Trophoblast cell (in vitro differentiated cells and primary cell): ENCODE measurements at regions not wholly inside any gene's neighbourhood (a gene's known extent, or its start where the extent isn't known, plus 50 kb on each side); places are given as distances from the start of the nearest gene placed in this dataset.
A peak's percentile ranks its signal among the peaks of the same experiment; 100 is the strongest.

Source experiments
- DNase-seq, 2 donors: peaks; one replicate each; pipeline ENCODE4 v3.0.0-alpha.2; 2016
- H2AFZ ChIP-seq: 2 replicates; pipeline ENCODE4 v1.6.1; 2013; ENCODE audit warnings: low read length, moderate library complexity, mild to moderate bottlenecking; ENCODE audit not compliant: insufficient read depth, poor library complexity
- H2AK5ac ChIP-seq: 2 replicates; pipeline ENCODE4 v1.6.1; 2013; ENCODE audit warnings: mild to moderate bottlenecking, low read length
- H2BK120ac ChIP-seq: 2 replicates; pipeline ENCODE4 v1.6.1; 2013; ENCODE audit warnings: low read length, mild to moderate bottlenecking, moderate library complexity; ENCODE audit not compliant: insufficient read depth, poor library complexity
- H2BK12ac ChIP-seq: 2 replicates; pipeline ENCODE4 v1.6.1; 2013; ENCODE audit warnings: mild to moderate bottlenecking, low read length, moderate library complexity
- H2BK5ac ChIP-seq: 2 replicates; pipeline ENCODE4 v1.6.1; 2013; ENCODE audit warnings: low read length, low read depth, moderate library complexity, mild to moderate bottlenecking; ENCODE audit not compliant: poor library complexity
- H3K14ac ChIP-seq: 2 replicates; pipeline ENCODE4 v1.6.1; 2013; ENCODE audit warnings: mild to moderate bottlenecking, low read length
- H3K18ac ChIP-seq: 2 replicates; pipeline ENCODE4 v1.6.1; 2013; ENCODE audit warnings: mild to moderate bottlenecking, low read length
- H3K23ac ChIP-seq: 2 replicates; pipeline ENCODE4 v1.6.1; 2013; ENCODE audit warnings: low read length
- H3K27ac ChIP-seq: 2 replicates; pipeline ENCODE4 v1.5.1; 2013; ENCODE audit warnings: low read depth, mild to moderate bottlenecking, inconsistent platforms, low read length, moderate library complexity
- H3K27me3 ChIP-seq: 2 replicates; pipeline ENCODE4 v1.6.1; 2013; ENCODE audit warnings: inconsistent platforms, mild to moderate bottlenecking, low read length, moderate library complexity; ENCODE audit not compliant: insufficient read depth
- H3K36me3 ChIP-seq, 2 experiments: 1 replicate in 1 of 2; 2 replicates in 1 of 2; pipeline ENCODE4 v1.6.1; 2013; ENCODE audit warnings: low read length in 2 of 2, mild to moderate bottlenecking in 2 of 2, moderate library complexity in 1 of 2; ENCODE audit not compliant: insufficient read depth in 2 of 2, control insufficient read depth in 1 of 2
- H3K4ac ChIP-seq: 2 replicates; pipeline ENCODE4 v1.6.1; 2013; ENCODE audit warnings: low read depth, mild to moderate bottlenecking, low read length, moderate library complexity
- H3K4me1 ChIP-seq, 2 experiments: 1 replicate in 1 of 2; 2 replicates in 1 of 2; pipeline ENCODE4 v1.6.1; 2013; ENCODE audit warnings: low read length in 2 of 2, mild to moderate bottlenecking in 2 of 2, moderate library complexity in 1 of 2; ENCODE audit not compliant: insufficient read depth in 2 of 2, control insufficient read depth in 1 of 2
- H3K4me2 ChIP-seq: 2 replicates; pipeline ENCODE4 v1.6.1; 2013; ENCODE audit warnings: inconsistent platforms, mild to moderate bottlenecking, low read length, moderate library complexity
- H3K4me3 ChIP-seq: 2 replicates; pipeline ENCODE4 v1.5.1; 2013; ENCODE audit warnings: mild to moderate bottlenecking, low read depth, low read length, inconsistent platforms
- H3K79me1 ChIP-seq: one replicate; pipeline ENCODE4 v1.6.1; 2013; ENCODE audit warnings: low read length
- H3K79me2 ChIP-seq: 2 replicates; pipeline ENCODE4 v1.6.1; 2013; ENCODE audit warnings: low read length, mild to moderate bottlenecking; ENCODE audit not compliant: control insufficient read depth, insufficient read depth, poor library complexity
- H3K9ac ChIP-seq: 2 replicates; pipeline ENCODE4 v1.6.1; 2013; ENCODE audit warnings: mild to moderate bottlenecking, low read length
- H3K9me3 ChIP-seq: 2 replicates; pipeline ENCODE4 v1.6.1; 2013; ENCODE audit warnings: low read depth, mild to moderate bottlenecking, control low read depth, inconsistent platforms, low read length; ENCODE audit not compliant: insufficient read depth
- H4K12ac ChIP-seq: 2 replicates; pipeline ENCODE4 v1.6.1; 2013; ENCODE audit warnings: low read depth, mild to moderate bottlenecking, low read length, moderate library complexity
- H4K8ac ChIP-seq: 2 replicates; pipeline ENCODE4 v1.6.1; 2013; ENCODE audit warnings: low read depth, mild to moderate bottlenecking, low read length, moderate library complexity
- H4K91ac ChIP-seq: one replicate; pipeline ENCODE4 v1.6.1; 2013; ENCODE audit warnings: low read depth, mild to moderate bottlenecking, low read length, moderate library complexity
- WGBS: extraction: QIAGEN DNeasy Blood & Tissue Kit; methylation state at CpG from one replicate; pipeline ENCODE4 v1.1.7; 2013; ENCODE audit warnings: missing lambda C conversion rate; ENCODE audit not compliant: insufficient read length, insufficient coverage; ENCODE audit errors: extremely low coverage; 5-methylcytosine and 5-hydroxymethylcytosine counted together

DNA sequence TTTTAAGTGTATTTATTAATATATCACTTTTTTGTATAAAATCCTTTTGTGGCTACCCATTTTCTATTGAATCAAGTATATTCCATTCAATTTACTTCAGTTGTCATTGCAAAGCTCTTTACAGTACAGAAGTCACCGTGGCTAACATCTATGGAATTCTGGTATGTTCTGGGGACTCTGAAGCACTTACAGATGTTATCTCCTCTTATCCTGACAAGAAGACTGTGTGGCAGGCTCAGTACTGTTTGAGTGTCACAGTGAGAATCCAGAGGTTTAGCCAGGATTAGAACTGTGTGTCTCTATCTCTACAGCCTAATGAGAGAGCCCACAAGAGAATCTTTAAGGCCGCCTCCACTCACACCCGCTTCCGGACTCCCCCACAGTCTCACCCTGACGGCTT, 78.2 kb upstream of the SORBS2 start:
- H4K91ac ChIP-seq: peak overlapping the region; percentile 70
- H3K18ac ChIP-seq: peak overlapping the region; percentile 18
- H3K9ac ChIP-seq: no peak overlapping the region
- peak overlapping the region; percentile 1 for H4K8ac ChIP-seq
- no peaks in the 10 kb centered on the region for H3K27me3 ChIP-seq
- H3K4me3 ChIP-seq: no peak overlapping the region
- no peaks in the 10 kb centered on the region for H3K36me3 ChIP-seq
- no CpG with 5 or more reads among the region's 5 CpGs for WGBS
- H3K9me3 ChIP-seq: no peaks in the 10 kb centered on the region
- H3K79me1 ChIP-seq: peaks cover 4% of the 10 kb centered on the region
- no peaks in the 10 kb centered on the region for H3K79me2 ChIP-seq
- H2AK5ac ChIP-seq: peak overlapping the region; percentile 23
- no peak overlapping the region for H3K23ac ChIP-seq
- no peak overlapping the region for H2AFZ ChIP-seq
- H3K27ac ChIP-seq: peak overlapping the region; percentile 43
- no peak overlapping the region for H2BK5ac ChIP-seq
- H3K14ac ChIP-seq: peak overlapping the region; percentile 33
- H3K4ac ChIP-seq: no peak overlapping the region
- H3K4me1 ChIP-seq: peaks cover 4 to 5% of the 10 kb centered on the region in 2 experiments
- peak; percentile 60 to 86 for DNase-seq
- H3K4me2 ChIP-seq: no peak overlapping the region
- peak overlapping the region; percentile 9 for H4K12ac ChIP-seq
- peak overlapping the region; percentile 98 for H2BK12ac ChIP-seq
- H2BK120ac ChIP-seq: peak overlapping the region; percentile 95

DNA sequence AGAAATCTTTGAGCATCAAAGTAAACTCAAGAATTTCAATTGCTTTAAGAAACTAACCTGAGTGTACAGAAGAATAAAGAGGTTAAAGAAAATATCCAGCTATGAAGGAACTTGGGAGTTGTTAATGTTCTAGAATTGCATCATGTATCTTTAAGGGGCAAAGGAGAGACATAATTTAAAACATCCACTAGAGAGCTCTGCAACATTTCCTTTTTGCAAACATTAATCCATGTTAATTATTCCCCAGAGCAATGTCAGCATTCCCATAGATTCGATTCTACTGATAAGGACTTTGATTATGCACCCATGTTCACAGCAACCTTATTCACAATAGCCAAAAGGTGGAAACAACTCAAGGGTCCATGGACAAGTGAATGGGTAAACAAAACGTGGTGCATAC, 80.2 kb upstream of the SORBS2 start:
- WGBS: no CpG with 5 or more reads among the region's 2 CpGs
- H3K9me3 ChIP-seq: no peaks in the 10 kb centered on the region
- no peak overlapping the region for H3K9ac ChIP-seq
- no peak overlapping the region for H3K23ac ChIP-seq
- no peak overlapping the region for H2AK5ac ChIP-seq
- H2BK5ac ChIP-seq: no peak overlapping the region
- H2BK12ac ChIP-seq: no peak overlapping the region
- H3K4ac ChIP-seq: no peak overlapping the region
- no peak overlapping the region for H2AFZ ChIP-seq
- H3K27ac ChIP-seq: no peak overlapping the region
- no peak overlapping the region for H3K14ac ChIP-seq
- H2BK120ac ChIP-seq: no peak overlapping the region
- H4K8ac ChIP-seq: no peak overlapping the region
- H4K12ac ChIP-seq: no peak overlapping the region
- no peak for DNase-seq
- no peaks in the 10 kb centered on the region for H3K27me3 ChIP-seq
- no peak overlapping the region for H3K4me3 ChIP-seq
- peaks cover 9 to 11% of the 10 kb centered on the region in 2 experiments for H3K4me1 ChIP-seq
- H3K4me2 ChIP-seq: no peak overlapping the region
- H3K79me2 ChIP-seq: no peaks in the 10 kb centered on the region
- H3K79me1 ChIP-seq: peaks cover 6% of the 10 kb centered on the region
- no peaks in the 10 kb centered on the region for H3K36me3 ChIP-seq
- no peak overlapping the region for H4K91ac ChIP-seq
- no peak overlapping the region for H3K18ac ChIP-seq

DNA sequence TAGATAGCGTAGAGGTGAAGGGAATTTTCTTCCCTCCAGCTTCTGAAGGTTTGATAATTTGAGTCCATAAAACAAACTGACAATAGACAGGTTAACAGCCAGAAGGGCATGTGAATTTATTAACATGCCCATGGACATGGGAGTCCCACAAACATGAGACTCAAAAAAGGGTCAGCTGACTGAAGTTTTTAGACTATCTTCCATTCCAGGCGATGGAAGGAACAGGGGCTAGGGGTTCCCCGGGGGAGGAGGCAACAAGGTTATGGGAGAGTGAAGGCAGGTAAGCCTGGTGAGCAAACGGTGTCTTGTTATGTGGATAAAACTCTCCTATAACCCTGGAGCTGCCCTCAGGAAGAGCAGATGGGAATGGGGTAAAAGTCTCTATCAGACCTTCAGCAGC, 81.5 kb upstream of the SORBS2 start:
- Histone ChIP-seq H2AFZ (no peak overlapping the region), H3K79me2 (no peaks in the 10 kb centered on the region), H3K4me1 (peaks cover 12 to 14% of the 10 kb centered on the region in 2 experiments), H3K4ac (no peak overlapping the region), H2AK5ac (no peak overlapping the region), H2BK12ac (no peak overlapping the region), H3K23ac (no peak overlapping the region), H3K79me1 (peaks cover 8% of the 10 kb centered on the region), H3K9me3 (no peaks in the 10 kb centered on the region), H4K91ac (no peak overlapping the region), H3K4me3 (no peak overlapping the region), H3K27ac (no peak overlapping the region), H4K8ac (no peak overlapping the region), H2BK5ac (no peak overlapping the region), H3K4me2 (no peak overlapping the region), H3K36me3 (no peaks in the 10 kb centered on the region), H3K9ac (no peak overlapping the region), H3K18ac (no peak overlapping the region), H2BK120ac (no peak overlapping the region), H3K14ac (no peak overlapping the region), H4K12ac (no peak overlapping the region), H3K27me3 (no peaks in the 10 kb centered on the region)
- WGBS: no CpG with 5 or more reads among the region's 4 CpGs
- DNase-seq: no peak

DNA sequence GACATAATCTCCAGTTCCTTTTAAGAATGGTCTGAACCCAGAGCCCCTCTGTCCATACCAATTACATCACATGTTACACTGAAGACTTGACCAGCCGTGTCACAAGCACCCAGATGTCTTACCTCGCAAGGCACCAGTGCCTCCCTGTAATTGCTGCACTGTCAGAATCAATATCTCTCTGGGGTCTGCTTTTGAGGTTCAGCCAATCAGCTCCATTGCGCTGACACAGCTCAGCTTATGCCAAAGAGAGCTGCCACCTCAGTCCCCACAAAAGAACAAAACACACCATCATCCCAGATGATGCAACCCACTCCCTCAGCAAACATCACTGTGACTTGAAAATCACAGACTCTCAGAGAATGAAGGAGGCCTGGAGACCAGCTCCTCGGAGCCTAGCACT, 82.5 kb upstream of the SORBS2 start:
- Histone ChIP-seq H3K4me2 (no peak overlapping the region), H3K9ac (no peak overlapping the region), H2AK5ac (no peak overlapping the region), H3K36me3 (no peaks in the 10 kb centered on the region), H3K14ac (no peak overlapping the region), H3K4me3 (no peak overlapping the region), H2BK12ac (peak overlapping the region; percentile 1), H3K79me1 (peaks cover 8% of the 10 kb centered on the region), H3K4ac (no peak overlapping the region), H3K23ac (no peak overlapping the region), H3K79me2 (no peaks in the 10 kb centered on the region), H2BK5ac (no peak overlapping the region), H4K91ac (no peak overlapping the region), H3K4me1 (peaks cover 12 to 14% of the 10 kb centered on the region in 2 experiments), H3K18ac (no peak overlapping the region), H4K8ac (no peak overlapping the region), H3K9me3 (no peaks in the 10 kb centered on the region), H3K27ac (no peak overlapping the region), H2BK120ac (no peak overlapping the region), H2AFZ (no peak overlapping the region), H4K12ac (no peak overlapping the region), H3K27me3 (no peaks in the 10 kb centered on the region)
- no CpG with 5 or more reads among the region's 4 CpGs for WGBS
- DNase-seq: no peak
